GM21723 (cell line): ENCODE measurements at regions not wholly inside any gene's neighbourhood (a gene's known extent, or its start where the extent isn't known, plus 50 kb on each side); places are given as distances from the start of the nearest gene placed in this dataset.

ENCODE experiments used
- ATAC-seq: cut with Tn5 transposase; IDR thresholded peaks from one replicate; pipeline ENCODE4 v1.9.1; 2021; ENCODE audit warnings: mild to moderate bottlenecking, moderate library complexity; ENCODE audit not compliant: unreplicated experiment

DNA sequence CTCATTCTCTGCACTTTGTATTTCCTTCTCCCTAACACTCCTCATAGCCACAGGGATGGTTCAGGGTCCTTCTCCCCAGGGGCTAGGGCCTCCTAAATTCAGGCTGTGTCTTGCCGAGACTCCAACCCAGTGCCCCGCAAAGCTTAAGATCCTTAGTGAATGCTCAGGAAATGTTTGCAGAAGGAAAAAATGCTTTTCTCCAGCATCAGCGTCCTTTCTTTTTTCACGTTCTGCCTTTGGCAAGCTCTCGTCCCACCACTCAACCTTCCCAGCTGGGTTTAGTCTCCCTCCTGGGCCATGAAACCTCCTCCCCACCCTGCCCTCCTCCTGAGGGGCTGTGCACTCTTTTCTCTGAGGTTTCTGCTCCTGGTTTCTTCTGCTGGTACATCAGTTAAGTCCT is 503.8 kb upstream of the B3GAT1 start:
- no peak for ATAC-seq

DNA sequence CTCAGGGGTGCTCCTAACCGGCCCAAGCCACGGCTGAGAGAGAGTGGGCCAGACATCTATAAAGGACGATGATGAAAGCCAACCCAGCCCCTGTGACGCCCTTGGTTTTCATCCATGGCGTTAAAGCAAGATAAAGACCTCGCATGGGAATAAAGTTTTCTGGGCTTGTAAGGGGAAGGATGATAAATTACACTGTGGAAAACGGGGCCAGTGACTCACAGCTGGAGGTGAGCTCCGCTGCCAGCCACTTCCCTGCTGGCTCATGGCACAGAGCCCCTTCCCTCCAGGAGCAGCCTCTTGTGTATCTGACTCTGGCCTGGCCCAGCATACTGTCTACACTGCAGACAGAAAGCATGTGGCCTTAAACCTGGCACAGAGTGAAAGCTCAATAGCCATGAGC is 503.2 kb upstream of the B3GAT1 start:
- ATAC-seq: no peak

- ATAC-seq: no peak
Observed at GRCh38 chr11:134913999-134914590, 502.1 kb upstream of the B3GAT1 start.

GRCh38 chr11:134913391-134913790 is 501.3 kb upstream of the B3GAT1 start:
- no peak for ATAC-seq

GRCh38 chr11:134911514-134912180 is 499.6 kb upstream of the B3GAT1 start:
- no peak for ATAC-seq

DNA sequence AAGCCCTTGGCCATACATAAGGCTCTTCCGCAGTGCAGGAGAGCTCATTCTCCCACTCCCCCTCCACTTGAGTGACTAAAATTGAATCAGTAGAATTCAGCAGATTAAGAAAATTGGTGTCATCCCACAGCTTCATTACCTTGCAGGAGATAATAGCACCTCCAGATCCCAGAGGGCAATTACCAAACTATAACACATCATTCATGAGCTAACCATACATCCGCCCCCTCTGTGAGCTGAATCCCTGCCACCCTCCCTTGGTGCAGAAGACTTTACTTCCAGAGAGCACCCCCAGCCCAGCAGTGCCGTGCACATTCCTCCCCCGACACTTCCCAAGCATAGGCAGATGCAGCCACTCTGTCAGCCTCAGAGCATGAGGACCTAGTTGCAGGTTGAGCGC is 496.5 kb upstream of the B3GAT1 start:
- ATAC-seq: no peak

- no peak for ATAC-seq
Observed at GRCh38 chr11:134907636-134908035, 495.6 kb upstream of the B3GAT1 start.

DNA sequence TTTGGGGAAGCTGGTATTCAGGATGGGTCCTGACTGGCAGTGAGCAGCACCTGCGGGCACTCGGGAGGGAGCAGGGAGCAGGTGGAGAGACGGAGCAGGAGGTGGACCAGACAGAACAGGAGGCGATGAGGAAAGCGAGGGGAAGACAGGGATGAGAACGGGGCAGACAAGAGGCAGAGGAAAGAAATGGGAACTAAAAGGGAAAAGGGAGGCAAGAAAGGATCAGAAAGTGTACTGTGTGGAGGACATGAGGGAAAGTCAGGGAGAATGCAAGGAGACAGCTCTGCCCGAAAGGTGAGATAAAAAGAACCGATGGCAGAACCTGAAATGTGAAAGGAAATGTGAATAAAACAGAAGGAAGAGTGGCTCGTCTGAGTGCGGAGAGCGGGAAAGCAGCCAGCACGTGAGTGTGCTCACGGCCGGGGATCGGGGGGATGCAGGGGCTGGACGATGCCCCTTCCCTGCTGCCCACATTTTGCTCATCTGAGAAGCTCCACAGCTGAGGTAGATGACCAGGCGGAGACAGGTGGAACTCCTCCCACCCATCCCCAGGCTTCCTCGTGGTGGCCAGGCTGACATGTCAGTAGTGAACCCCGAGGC is 494.4 kb upstream of the B3GAT1 start:
- no peak for ATAC-seq

DNA sequence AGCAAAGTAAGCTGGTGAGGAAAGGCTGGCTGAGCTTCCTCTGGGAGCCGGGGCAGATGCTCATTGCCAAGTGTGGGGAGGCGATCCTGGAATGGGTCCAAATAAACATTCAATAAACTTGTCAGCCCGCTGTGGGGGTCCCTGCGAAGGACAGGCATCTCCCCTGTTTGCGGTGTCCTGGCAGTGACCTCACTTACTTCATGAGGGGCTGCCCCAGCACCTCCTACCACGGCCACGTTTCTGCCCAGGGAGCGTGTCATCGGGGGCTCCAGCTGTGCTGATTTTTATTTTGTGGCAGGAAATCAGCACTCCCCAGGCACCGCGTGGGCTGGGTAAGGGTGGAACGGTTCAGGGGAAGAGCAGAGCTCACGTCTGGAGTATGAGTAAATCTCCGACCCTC is 493.9 kb upstream of the B3GAT1 start:
- no peak for ATAC-seq

GRCh38 chr11:134905517-134905916 is 493.5 kb upstream of the B3GAT1 start:
- no peak for ATAC-seq

- ATAC-seq: no peak
Observed at GRCh38 chr11:134904103-134904790, 492.2 kb upstream of the B3GAT1 start.

GRCh38 chr11:134901955-134902918 is 490.2 kb upstream of the B3GAT1 start:
- ATAC-seq: no peak

- no peak for ATAC-seq
Observed at GRCh38 chr11:134901542-134901941, 489.5 kb upstream of the B3GAT1 start.

GRCh38 chr11:134893810-134894685 is 482.0 kb upstream of the B3GAT1 start:
- ATAC-seq: no peak

DNA sequence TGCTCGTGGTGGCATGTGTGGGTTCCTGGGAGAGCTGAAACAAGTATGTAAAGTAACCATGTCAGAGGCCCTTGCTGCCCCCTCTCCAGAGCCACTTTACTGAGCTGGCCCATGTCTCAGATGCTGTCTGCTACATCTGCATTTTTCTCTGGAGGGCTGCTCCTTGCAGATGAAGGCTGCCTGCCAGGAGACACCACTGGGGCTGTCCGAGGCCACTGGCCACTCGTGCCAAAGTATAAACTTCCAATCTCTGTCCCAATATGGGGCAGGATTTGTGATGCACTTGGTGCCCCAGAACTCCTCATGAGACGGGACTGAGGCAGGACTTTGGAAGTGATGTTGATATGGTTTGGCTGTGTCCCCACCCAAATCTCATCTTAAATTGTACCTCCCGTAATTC is 478.4 kb upstream of the B3GAT1 start:
- no peak for ATAC-seq

- no peak for ATAC-seq
Observed at GRCh38 chr11:134889832-134890231, 477.8 kb upstream of the B3GAT1 start.

DNA sequence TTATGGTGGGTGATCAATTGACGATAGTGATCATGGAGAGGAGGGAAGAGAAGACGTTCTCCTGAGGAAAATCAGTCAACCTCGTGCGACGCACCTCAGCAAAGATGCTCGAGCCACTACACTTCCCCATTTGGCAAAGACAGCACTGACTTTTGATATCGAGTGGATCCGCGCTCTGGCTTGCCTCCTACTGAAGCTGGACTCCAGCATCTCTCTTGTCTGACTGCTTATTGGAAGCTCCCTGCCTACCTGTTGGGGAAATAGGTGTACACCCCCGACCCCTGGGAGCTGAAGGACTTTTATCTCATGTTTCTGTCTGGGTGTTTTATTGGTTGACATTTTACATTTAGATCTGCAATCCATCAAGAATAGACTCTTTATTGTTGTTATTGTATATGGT is 476.8 kb upstream of the B3GAT1 start:
- ATAC-seq: no peak

GRCh38 chr11:134887896-134888295 is 475.9 kb upstream of the B3GAT1 start:
- ATAC-seq: no peak

DNA sequence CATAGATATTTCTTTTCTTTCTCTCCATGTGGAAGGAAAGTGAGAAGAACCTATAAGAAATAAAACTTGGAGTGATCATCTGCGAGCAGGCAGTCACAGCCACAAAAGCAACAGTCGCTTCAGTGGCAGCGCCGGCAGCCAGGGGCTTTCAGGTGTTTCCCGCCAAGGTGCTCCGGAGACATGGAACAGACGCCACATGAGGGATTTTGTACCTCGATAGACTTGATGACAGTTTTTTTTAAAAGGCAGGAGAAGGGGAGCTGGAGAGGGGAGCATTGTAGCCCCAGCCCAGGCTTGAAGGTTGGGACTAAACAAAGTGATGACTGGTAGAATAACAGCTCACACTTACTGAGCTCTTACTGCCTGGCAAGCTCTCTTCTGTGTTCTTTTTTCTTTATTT is 471.4 kb upstream of the B3GAT1 start:
- no peak for ATAC-seq
